GM19372 (cell line): ENCODE measurements at regions not wholly inside any gene's neighbourhood (a gene's known extent, or its start where the extent isn't known, plus 50 kb on each side); places are given as distances from the start of the nearest gene placed in this dataset.

Experiments used
- ATAC-seq: cut with Tn5 transposase; IDR thresholded peaks from one replicate; pipeline ENCODE4 v1.9.1; 2021; ENCODE audit warnings: mild to moderate bottlenecking, low read depth, moderate library complexity; ENCODE audit not compliant: unreplicated experiment

DNA sequence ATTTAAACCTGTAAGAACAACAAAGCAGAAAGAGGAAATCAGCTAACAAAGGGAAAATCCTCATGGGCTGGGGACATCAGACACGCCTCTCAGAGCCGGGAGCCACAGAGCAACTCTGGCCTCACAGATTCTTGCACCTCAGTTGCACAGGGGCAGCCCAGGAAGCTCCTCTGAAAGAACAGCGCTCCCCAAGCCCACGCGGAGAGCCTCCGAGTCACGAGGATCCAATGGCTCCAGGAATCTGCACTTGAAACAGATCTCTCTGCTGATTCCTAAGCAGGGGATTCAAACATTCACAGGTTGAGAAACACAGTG lies 213.2 kb upstream of the MGMT start:
- ATAC-seq: no peak

DNA sequence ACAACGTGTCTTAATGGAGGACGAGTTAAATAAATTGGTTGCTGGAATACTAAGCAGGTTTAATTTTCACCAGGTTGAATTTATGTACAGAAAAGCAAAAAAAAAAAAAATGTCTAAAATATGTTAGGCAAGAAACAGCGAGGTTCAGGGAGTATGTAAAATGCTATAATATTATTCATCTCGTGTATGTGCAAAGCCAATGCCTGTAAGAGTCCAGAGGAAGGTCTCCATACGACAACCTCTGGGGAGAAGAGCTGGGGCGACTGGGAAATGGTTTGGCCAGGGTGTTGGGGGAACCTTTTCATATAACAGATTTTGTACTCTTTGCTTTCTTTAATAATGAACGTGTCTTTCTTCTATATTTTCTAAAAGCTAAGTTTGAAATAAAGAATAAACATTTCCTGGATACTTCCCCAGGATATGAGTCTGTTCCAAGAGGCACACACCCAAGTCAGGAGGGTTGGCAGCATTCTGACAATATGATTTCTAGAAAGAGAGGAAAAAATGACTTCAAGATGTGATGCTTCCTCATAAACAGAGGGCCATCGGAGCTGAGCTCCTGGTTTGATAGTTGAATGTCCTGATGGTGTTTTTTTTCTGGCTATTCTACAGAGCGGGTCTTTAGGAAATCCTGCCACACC lies 208.6 kb upstream of the MGMT start:
- ATAC-seq: no peak

DNA sequence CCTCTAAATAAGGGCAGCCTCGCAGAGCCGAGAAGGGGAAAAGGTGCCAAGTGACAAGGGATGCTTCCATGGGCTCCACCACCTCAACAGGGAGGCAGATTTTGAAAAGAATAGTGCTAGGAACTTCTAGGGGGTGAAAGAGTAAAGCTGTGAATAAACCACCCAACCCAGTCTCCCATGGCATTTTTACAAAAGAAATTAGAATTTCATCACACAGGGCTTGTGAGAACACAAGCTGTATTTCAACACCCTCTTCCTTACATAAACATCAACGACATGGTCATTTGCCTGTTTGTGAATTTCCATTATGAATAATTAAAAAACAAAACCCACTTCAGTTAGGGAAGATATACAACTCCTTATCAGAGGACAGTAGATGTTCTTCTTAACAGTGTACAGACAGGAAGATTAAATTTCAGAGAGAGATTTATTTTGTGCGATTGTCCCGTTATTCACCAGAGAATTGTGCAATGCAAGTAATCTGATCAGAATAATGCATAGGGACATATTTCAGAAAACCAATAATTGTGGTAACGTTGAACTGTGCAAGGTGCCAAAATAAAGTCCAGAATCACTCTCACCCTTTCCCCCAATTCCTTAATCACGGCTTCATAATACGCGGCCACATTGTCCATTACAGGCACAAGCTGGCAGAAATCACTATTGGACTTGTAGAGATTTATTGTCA lies 207.8 kb upstream of the MGMT start:
- no peak for ATAC-seq

GRCh38 chr10:129272176-129272575 lies 194.9 kb upstream of the MGMT start:
- ATAC-seq: no peak

GRCh38 chr10:129272866-129273650 lies 194.0 kb upstream of the MGMT start:
- ATAC-seq: no peak

- no peak for ATAC-seq
Observed at GRCh38 chr10:129273860-129274259, 193.2 kb upstream of the MGMT start.

- ATAC-seq: no peak
Observed at GRCh38 chr10:129274748-129275474, 192.1 kb upstream of the MGMT start.

DNA sequence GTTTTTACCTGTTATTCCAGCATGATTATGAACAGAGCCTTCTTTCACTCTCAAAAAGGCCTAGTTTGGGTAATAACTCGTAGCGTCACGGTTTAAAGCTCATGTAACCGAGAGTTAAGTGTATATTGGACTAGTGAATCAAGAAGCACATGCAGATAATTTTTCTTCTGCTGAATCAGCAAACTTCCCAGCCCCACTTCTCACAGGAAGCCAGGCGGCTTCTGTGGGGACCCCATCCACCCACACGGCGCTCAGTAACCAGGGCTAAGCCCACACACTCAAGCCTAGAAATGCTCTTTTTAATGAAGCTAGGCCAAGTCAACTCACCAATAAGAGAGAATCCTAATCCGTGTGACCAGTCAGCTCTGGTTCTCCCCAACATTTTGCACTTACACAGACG lies 191.2 kb upstream of the MGMT start:
- no peak for ATAC-seq

DNA sequence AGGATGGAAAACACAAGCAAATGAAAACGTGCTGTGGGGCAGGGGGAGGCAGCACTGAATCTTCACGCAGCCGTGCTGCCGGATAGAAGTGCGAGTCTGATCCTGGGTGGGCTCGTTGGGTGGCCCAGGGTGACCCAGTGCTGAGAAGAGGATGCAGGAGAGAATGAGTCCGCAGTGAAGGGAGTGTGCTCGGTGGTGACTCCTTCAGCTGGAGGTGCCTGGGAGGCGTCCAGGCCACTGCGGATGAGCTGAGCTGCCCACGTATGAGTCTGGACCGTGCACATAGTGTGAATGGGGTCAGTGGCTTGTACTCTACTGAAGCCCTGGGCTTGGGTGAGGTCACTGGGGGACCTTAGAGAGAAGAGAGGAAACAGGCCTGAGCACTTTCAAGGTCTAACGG lies 190.0 kb upstream of the MGMT start:
- no peak for ATAC-seq

DNA sequence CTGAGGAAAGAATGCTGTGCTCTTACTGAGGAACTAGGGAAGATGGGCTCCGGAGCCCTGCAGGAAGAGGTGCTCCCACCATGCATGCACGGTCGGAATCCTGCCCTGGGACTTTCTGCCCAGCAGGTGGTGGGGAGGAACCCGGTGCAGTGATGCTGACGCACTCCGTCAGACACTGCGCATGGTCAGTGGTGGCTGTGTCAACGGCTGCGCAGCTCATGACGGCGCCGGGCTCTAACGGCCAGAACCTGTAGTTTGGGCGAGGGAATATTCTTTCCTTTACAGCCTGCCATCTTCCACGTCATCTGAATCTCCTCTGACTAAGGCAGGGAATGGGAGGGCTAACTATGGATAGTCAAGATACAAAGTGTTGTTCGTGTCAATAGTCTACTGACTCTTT lies 189.2 kb upstream of the MGMT start:
- no peak for ATAC-seq

DNA sequence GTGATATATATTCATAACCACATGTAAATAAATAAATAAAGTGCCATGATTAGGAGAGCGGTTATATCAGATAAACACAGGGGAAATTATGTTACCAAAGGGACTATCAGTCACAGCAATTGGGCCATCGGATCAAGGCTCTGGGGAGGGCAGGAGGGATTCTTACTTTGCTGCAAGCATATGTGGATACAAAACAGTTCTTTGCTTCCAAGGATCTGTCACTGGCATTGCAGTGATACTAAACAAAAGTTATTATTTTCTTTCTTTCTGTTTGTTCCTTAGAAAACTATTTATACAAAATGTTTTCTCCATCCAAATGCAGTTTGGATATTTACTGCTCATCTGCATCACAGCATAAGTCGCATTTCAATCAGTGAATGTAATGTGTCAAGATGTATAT lies 188.4 kb upstream of the MGMT start:
- ATAC-seq: no peak

GRCh38 chr10:129279446-129280154 lies 187.4 kb upstream of the MGMT start:
- ATAC-seq: no peak

DNA sequence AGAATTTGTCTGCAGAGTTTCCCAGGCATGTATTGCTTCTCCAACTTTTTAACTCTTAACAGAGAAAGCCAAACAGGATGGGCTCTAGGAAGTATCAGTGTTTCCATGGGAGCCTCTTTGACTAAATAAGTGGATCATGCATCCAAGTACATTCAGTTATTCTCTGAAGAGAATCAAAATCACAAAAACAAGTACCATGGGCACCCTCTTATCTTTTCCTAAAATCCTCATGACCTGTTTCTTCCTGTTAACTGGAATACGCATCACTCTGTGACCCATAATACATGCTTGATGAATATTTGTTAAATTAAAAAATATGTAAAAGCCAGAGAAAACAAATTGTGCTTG lies 186.9 kb upstream of the MGMT start:
- no peak for ATAC-seq

DNA sequence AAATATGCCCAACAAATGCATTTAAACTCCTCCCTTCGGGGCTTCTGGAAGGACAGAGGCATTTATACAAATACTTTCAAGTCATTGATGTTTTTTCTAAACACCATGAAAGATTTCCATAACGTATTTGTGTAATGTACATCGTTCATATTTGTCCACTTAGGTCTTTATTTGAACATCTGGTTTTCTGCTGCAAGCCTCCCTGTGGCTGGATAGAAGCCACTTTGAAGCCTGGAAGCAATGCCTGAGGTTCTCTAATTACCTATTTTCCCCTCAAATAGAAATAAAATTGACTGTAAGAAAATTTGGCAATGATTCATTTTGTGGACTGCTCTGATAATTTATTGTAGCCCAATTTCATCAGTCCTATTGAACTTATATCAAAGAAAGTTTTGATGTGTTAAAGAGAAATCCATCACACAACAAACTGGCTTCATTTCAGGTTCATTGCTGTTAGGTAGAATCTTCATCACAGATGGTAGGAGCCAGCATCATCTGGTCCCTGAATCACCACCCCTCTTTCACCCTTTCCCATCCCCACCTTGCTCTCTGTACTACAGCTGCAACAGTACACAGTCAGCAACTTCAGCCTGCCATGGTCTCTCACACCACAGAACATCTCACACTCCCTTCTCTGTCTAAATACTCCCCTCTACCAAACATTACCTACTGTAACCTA lies 186.0 kb upstream of the MGMT start:
- no peak for ATAC-seq

DNA sequence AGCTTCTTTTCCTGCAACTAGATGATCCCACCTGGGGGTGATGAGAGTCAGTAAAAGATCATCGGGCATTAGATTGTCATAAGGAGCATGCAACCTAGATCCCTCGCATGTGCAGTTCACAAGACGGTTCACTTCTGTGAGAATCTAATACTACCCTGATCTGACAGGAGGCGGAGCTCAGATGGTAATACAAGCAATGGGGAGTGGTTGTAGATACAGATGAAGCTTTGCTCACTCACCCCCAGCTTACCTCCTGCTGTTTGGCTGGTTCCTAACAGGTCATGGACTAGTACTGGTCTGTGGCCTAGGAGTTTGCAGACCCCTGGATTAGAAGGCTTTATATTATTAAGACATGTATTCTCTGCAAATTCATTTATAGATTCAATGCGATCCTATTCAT lies 181.6 kb upstream of the MGMT start:
- no peak for ATAC-seq

DNA sequence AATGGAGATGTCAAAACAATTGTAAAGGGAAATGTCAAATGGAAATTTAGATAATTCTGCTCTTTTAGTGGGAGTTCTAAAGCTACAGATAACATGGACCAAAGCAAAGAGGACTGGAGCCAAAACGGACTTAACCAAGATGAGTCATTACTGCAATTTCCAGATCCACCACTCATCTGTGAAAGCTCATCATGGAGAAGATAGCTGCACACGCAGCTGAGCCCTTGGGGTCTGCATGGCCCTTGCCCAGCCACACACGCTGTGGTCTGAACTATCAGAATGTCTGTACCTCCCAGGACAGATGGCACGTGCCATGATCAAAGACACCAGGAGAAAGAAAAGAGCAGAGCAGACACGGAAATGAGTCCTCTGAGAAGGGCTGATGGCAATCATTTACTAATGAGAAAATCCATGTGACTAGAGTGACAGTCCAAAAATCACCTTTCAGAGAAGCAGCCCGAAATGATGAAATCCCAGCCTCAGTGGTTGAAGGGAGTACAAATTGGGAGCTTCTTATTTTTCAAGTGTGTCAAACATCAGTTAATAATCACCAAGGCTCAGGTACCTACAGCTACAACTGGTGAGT lies 177.9 kb upstream of the MGMT start:
- no peak for ATAC-seq

DNA sequence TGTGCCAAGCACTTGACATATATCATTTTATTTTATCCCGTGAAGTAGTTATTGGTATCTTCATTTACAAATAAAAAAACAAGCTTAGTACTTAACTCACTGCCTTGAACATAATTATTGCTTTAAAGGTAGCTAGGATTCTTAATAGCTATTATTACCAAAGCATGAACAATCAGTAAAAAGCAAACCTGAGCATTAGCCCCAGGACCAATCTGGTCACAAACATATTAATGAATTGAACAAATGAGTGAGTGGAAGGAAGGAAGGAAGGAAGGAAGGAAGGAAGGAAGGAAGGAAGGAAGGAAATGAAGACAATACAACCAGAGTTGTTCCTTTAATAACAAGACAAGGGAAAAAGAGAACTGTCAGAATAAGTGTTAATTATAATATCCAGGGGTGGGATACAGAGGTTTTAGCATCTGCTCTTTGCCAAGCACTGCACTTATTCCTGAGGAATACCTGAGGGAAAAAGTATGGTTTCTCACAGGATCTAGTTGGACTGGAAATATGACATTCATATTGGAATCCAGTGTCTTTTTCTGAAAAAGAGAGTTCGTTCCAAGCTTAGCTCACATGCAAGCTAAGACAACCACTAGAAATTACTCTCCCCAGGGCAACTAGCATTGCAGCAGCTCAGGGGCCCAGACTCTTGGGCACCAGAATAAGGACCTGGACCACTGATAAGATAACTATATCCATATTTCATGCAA lies 172.9 kb upstream of the MGMT start:
- no peak for ATAC-seq

GRCh38 chr10:129294944-129295343 lies 172.1 kb upstream of the MGMT start:
- no peak for ATAC-seq

GRCh38 chr10:129305046-129305445 lies 162.0 kb upstream of the MGMT start:
- no peak for ATAC-seq
